GM12878 (cell line): ENCODE measurements at regions not wholly inside any gene's neighbourhood (a gene's known extent, or its start where the extent isn't known, plus 50 kb on each side); places are given as distances from the start of the nearest gene placed in this dataset. TPM values are rescaled to one million over a fixed set of nuclear protein-coding genes. Genes with fewer than 3 reads are reported as not detected.
"Not testable (repeated sequence)": the region's sequence is repeated elsewhere in the genome, so short reads cannot be mapped to it uniquely, and the experiment has no call there.

Experiments
- ATAC-seq: fragments of 200-7000 bp; cut with Tn5 transposase; 3 replicates; pipeline ENCODE4 v1.9.1; 2020; ENCODE audit warnings: mild to moderate bottlenecking, moderate library complexity
- BruUV-seq: library from RNA; stranded (reverse); fragments of 400-500 nt; replicated peaks from 2 replicates; lab custom pipeline; 2021; lab: Mats Ljungman, UMichigan
- CTCF ChIA-PET: fragments of 300-600 bp; sonication (Branson Sonifier 250); formaldehyde crosslinking; extraction: SDS; loops from one replicate; lab custom pipeline; 2021; ENCODE audit warnings: inconsistent platforms; lab: Yijun Ruan, JAX
- POLR2A ChIA-PET: fragments of 350-600 bp; formaldehyde crosslinking; extraction: SDS; loops from one replicate; lab custom pipeline; 2021; ENCODE audit warnings: inconsistent platforms; lab: Charles Lee
- RAD21 ChIA-PET: fragments of 300-600 bp; sonication (Branson Sonifier 250); formaldehyde crosslinking; loops from one replicate; lab custom pipeline; 2023; ENCODE audit warnings: antibody characterized with exemption; ENCODE audit not compliant: unreplicated experiment; lab: Charles Lee
- SMC1A ChIA-PET: fragments of 300-600 bp; sonication (Branson Sonifier 250); formaldehyde crosslinking; loops from one replicate; lab custom pipeline; 2023; ENCODE audit not compliant: unreplicated experiment, uncharacterized antibody; lab: Charles Lee
- DNase-seq: peaks from one replicate; pipeline ENCODE4 v3.0.0-alpha.2; 2011; ENCODE audit warnings: low read depth, low spot score
- FAIRE-seq: peaks from 3 replicates; lab custom pipeline; 2011; peaks lifted over from hg19 to GRCh38; lab: Jason Lieb, UNC
- H2AFZ ChIP-seq: 2 replicates; pipeline ENCODE4 v1.6.0; 2011; ENCODE audit warnings: low read depth, low read length, control low read depth; ENCODE audit not compliant: control insufficient read depth
- H3K27ac ChIP-seq: 2 replicates; pipeline ENCODE4 v1.5.1; 2011; ENCODE audit warnings: control low read depth; ENCODE audit not compliant: control insufficient read depth, insufficient read depth
- H3K27me3 ChIP-seq, 2 experiments: replicated peaks in 1 of 2; 2 replicates each; pipeline versions ENCODE4 v1.6.0 to v1.6.1; 2011; ENCODE audit warnings: low read length in 1 of 2; ENCODE audit not compliant: control insufficient read depth in 2 of 2, insufficient read depth in 2 of 2
- H3K36me3 ChIP-seq, 2 experiments: 2 replicates each; pipeline ENCODE4 v1.5.1; 2011; ENCODE audit warnings: low read length in 1 of 2; ENCODE audit not compliant: control insufficient read depth in 2 of 2, insufficient read depth in 2 of 2
- H3K4me1 ChIP-seq: 2 replicates; pipeline ENCODE4 v1.6.1; 2011; ENCODE audit warnings: mild to moderate bottlenecking, low read length, moderate library complexity, mixed read lengths; ENCODE audit not compliant: control insufficient read depth, insufficient read depth
- H3K4me2 ChIP-seq: 2 replicates; pipeline ENCODE4 v1.6.0; 2011; ENCODE audit warnings: control low read depth; ENCODE audit not compliant: control insufficient read depth, insufficient read depth
- H3K4me3 ChIP-seq: fragments of 200-600 bp; sonication (generic); 2 replicates; pipeline ENCODE4 v1.5.1; 2016
- H3K79me2 ChIP-seq: 2 replicates; pipeline ENCODE4 v1.6.0; 2011; ENCODE audit warnings: low read length; ENCODE audit not compliant: control insufficient read depth, insufficient read depth
- H3K9ac ChIP-seq: 2 replicates; pipeline ENCODE4 v1.8.0; 2011; ENCODE audit warnings: low read length, control low read depth, mixed read lengths; ENCODE audit not compliant: control insufficient read depth, insufficient read depth
- H3K9me3 ChIP-seq: replicated peaks from 3 replicates; pipeline ENCODE4 v1.5.1; 2011; ENCODE audit warnings: mild to moderate bottlenecking, low read length; ENCODE audit not compliant: control insufficient read depth, insufficient read depth
- H4K20me1 ChIP-seq: 2 replicates; pipeline ENCODE4 v1.6.0; 2011; ENCODE audit not compliant: control insufficient read depth, insufficient read depth
- WGBS: methylation state at CpG from one replicate; pipeline ENCODE4 v1.1.6; 2016; ENCODE audit warnings: low lambda C conversion rate; ENCODE audit not compliant: insufficient replicate concordance, insufficient coverage; ENCODE audit errors: missing lambda C conversion rate; 5-methylcytosine and 5-hydroxymethylcytosine counted together
- in situ Hi-C: fragments of 300-500 bp; cut with MboI; formaldehyde crosslinking; loops from 9 replicates; pipeline ENCODE4 v1.14.3; 2018; ENCODE audit warnings: mixed read lengths
- intact Hi-C: fragments of 100-400 bp; cut with micrococcal nuclease; formaldehyde crosslinking; loops from one replicate; pipeline ENCODE4 v1.14.2; 2022; ENCODE audit not compliant: unreplicated experiment
- small RNA-seq: library from RNA; depleted of rRNA; stranded (forward); fragments of <200 nt; gene quantifications from one replicate; pipeline ENCODE3, GENCODE V24; 2014

DNA sequence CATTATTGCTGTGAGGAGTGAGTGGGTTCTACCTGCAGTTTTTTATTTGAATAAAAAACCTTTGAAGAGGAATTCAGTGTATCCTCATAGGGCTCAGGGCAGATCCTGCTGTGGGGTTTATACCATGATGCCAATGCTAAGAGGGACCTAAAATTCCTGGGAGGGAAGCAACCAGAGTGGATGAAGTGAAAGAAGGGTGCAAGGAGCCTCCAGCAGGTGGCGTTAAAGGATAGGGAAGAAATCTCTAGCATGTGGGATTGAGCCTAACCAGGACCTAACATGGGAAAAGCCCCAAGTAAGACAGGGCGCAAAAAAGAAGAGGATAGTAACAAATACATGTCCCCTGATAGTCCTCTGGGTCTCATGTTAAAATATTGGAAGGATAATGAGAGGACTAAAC is 445.7 kb downstream of the CCT8L2 start:
- H3K27me3 ChIP-seq, ATAC-seq, H4K20me1 ChIP-seq, POLR2A ChIA-PET, H2AFZ ChIP-seq, intact Hi-C loops, H3K9ac ChIP-seq, H3K4me3 ChIP-seq, in situ Hi-C loops, DNase-seq, H3K4me1 ChIP-seq, FAIRE-seq, SMC1A ChIA-PET, H3K27ac ChIP-seq, H3K9me3 ChIP-seq, H3K79me2 ChIP-seq, RAD21 ChIA-PET, H3K36me3 ChIP-seq, H3K4me2 ChIP-seq, CTCF ChIA-PET, BruUV-seq: not testable (repeated sequence)
- WGBS: 38% methylated on average over 2 of the region's 2 CpGs

GRCh38 chr22:16177287-16177686 is 415.3 kb downstream of the CCT8L2 start:
- in situ Hi-C loops, H3K9ac ChIP-seq, SMC1A ChIA-PET, H3K4me2 ChIP-seq, H3K4me1 ChIP-seq, POLR2A ChIA-PET, H3K27ac ChIP-seq, H3K79me2 ChIP-seq, ATAC-seq, DNase-seq, H3K36me3 ChIP-seq, H2AFZ ChIP-seq, BruUV-seq, CTCF ChIA-PET, intact Hi-C loops, H3K27me3 ChIP-seq, H3K9me3 ChIP-seq, FAIRE-seq, H3K4me3 ChIP-seq, RAD21 ChIA-PET, H4K20me1 ChIP-seq: not testable (repeated sequence)
- 44% methylated on average over 2 of the region's 2 CpGs for WGBS

- in situ Hi-C loops, H3K4me2 ChIP-seq, H3K9ac ChIP-seq, ATAC-seq, POLR2A ChIA-PET, H3K4me3 ChIP-seq, CTCF ChIA-PET, DNase-seq, RAD21 ChIA-PET, H4K20me1 ChIP-seq, intact Hi-C loops, SMC1A ChIA-PET, H3K27me3 ChIP-seq, H3K79me2 ChIP-seq, H2AFZ ChIP-seq, H3K36me3 ChIP-seq, FAIRE-seq, H3K4me1 ChIP-seq, BruUV-seq, H3K27ac ChIP-seq, H3K9me3 ChIP-seq: not testable (repeated sequence)
- WGBS: 59% methylated on average over 20 of the region's 21 CpGs
These were observed 408.7 kb downstream of the CCT8L2 start for GRCh38 chr22:16183864-16184263.

Small RNA genes lying in the stretch of these regions (small RNA-seq; reads per million reads assigned to genes)
- not detected for gene RF00026
